ENCODE measurements at regions not wholly inside any gene's neighbourhood (a gene's known extent, or its start where the extent isn't known, plus 50 kb on each side); places are given as distances from the start of the nearest gene placed in this dataset.
"Not testable (repeated sequence)": the region's sequence is repeated elsewhere in the genome, so short reads cannot be mapped to it uniquely, and the experiment has no call there.

DNA sequence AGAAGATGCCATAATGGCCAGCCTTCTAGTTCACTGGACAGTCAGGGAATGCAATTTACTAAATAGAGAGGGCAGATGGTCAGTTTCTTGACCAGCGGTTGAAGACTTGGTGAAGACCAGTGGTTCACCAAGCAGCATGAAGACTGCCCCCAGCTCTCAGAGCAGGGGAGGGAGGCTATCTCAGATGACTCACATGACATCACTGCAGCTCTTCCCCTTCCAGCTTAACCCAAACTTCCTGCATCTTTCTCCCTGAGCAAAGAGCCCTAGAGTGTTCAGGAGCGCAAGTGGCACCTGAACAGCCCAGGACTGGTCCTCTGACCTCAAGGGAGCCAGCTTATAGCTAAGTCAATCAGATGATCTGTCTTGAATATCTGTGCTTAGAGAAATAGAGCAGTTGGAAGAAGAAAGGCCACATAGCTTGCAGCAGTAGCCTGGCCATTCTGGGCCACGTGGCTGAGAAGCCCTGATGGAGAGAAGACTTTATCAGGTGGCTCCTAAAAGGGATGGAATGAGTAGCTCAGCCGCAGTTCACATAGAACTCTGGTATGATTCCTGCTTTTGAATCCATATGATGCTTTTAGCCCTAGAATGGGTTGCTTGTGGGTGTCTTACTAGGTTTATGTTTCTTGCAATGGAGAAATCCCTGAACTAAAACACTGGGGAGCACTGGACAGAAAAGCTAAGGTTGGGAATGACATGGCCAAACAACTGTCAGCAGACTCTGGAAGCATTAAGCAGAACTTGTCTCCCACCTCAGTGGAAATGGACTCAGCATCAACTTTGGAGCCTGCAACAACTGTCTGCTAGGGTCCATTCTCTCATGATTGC is 392.1 kb upstream of the CCL2 start:
- no peak for DNase-seq

GRCh38 chr17:33864758-33865229 is 390.3 kb upstream of the CCL2 start:
- no peak for DNase-seq

DNA sequence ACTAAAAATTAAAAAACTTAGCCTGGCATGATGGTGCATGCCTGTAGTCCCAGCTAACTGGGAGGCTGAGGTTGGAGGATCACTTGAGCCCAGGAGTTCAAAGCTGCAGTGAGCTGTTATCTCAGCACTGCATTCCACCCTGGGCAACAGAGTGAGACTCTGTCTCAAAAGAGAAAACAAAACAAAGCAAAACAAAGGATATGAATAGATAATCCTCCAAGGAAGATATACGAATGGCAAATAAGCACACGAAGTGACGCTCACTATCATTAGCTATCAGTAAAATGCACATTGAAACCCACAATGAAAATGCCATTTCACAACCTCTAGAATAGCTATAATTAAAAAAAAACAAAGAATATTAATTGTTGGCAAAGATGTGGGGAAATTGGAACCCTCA is 386.2 kb upstream of the CCL2 start:
- DNase-seq: no peak

DNA sequence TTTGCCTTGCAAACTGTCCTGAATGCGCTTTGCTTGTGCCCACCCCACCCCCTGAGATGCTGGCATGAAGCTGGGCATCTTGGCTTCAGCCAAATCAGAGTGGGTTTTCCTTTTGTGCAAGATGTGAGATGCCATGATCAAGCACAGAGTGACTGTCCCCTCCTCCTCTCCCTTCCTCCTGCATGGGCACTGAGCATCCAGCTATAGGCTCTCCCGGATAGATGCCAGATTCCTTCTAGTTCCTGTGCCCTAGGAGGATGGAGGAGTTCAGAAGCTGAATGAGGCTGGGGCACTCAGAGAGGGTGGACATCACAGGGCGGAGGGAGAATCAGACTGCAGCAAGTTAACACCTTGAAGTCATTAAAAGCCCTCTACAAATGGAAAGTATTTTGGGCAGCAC is 384.1 kb upstream of the CCL2 start:
- DNase-seq: no peak

DNA sequence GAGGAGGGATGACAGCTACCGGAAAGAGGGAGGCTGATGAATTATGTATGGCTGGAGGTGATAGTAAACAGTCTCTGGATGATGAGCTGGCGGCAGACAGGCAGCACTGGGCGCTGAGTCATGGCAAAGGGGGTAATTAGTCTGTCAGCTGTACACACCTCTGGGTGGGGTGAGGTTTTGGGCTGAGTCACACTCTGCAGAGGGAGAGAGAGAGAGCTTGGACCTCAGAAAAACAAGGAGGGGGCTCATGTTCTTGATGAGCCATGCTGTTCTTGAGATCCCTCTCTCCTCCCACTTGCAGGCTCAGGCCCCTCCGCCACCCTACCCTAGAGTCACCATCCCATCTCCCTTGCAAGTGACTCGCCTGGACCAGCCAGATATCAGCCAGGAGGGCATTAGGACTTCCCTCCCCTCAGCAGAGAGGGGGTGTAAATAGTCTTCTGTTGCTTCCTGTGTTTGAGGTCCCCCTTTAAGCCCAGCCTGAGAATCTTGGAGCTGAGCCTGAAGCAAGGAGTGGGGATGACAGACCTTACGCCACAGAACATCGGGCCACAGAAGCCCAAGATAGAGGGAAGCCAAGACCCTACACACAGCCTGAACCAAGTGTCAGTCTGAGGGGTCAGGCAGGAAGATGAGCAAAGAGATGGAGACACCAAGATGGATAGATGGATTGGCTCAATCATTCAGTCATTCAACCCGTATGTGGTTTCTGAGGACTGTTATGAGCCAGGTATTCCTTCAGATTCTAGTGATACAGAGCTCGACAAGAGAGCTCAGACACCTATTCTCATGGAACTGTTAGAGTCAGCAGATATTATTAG is 383.2 kb upstream of the CCL2 start:
- DNase-seq: no peak

- DNase-seq: no peak
Measured at GRCh38 chr17:33873201-33873617, 381.9 kb upstream of the CCL2 start.

DNA sequence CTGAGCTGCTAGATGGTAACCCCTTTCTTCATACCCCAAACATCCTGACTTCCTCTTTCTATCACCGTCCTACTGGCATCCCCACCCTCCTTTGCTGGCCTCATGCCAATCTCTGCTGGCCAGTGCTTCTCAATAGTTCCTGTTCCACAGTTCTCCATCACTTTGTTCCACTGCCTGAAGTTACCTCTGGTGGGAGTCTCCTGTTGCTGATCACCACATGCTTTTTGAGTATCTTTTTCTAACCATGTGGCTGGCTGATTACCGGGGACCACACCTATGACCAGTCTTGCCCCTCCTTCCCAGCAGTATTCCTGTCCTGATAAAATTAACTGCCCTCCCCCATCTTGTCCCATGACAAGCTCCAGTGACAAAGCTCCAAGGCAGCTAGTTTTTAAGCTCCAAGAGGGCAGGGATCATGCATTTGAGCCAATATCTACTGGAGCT is 380.4 kb upstream of the CCL2 start:
- no peak for DNase-seq

DNA sequence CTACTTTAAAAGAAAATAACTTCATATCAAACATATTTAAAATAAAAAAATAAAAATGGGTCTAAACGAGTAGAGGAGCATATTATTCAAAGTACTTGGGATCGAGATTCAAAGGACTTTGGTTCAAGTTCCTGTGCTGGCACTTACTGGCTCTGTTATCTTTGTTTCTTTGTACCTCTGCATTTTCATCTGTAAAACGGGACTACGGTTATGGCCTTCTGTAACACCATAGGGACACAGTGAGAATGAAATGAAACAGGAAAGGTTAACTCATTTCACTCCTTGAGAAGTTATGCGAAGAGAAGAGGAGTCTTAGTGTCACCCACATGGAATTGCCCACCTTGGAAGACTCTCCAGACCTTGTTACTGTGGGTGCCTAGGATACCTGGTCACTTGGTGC is 379.1 kb upstream of the CCL2 start:
- DNase-seq: no peak

- DNase-seq: not testable (repeated sequence)
Measured at GRCh38 chr17:33882273-33882672, 372.8 kb upstream of the CCL2 start.

DNA sequence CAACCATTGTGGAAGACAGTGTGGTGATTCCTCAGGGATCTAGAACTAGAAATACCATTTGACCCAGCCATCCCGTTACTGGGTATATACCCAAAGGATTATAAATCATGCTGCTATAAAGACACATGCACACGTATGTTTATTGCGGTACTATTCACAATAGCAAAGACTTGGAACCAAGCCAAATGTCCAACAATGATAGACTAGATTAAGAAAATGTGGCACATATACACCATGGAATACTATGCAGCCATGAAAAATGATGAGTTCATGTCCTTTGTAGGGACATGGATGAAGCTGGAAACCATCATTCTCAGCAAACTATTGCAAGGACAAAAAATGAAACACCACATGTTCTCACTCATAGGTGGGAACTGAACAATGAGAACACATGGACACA is 372.4 kb upstream of the CCL2 start:
- DNase-seq: not testable (repeated sequence)

DNA sequence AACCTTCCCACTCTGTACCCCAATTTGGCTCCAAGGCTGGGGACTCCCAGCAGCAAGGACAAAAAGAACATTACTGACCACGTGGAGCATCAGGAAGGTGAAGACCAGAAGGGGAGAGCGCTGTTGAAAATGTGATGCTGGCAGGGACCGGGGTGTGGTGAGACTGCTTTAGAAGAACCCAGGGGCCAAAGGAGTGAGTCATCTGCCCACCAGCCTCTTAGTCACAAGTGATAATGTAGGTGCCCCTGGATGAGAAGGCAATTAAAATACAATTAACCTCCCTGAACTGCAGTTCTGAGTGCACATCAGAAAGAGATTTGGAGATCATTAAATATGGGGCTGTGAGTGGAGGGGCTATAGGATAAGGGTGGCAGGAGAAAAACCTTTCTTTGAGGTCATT is 366.6 kb upstream of the CCL2 start:
- DNase-seq: no peak

DNA sequence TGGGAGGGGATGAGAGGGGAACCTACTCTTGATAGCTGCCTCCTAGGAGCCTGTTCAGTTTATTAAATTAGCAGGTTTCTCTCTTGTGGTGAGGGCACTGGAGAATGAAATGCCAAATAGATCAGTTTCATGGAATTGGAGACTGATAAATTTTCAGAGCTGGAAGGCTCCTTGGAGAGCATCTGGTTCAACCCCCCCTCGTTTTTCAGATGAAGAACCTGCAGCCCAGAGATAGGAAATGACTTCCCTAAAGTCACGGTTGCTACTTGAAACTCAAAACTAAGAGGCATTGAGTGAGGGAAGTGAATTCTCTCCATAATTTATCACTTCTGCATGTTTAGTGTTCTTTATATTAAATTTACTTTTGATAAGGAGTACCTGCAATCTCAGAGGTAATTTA is 366.0 kb upstream of the CCL2 start:
- no peak for DNase-seq

DNA sequence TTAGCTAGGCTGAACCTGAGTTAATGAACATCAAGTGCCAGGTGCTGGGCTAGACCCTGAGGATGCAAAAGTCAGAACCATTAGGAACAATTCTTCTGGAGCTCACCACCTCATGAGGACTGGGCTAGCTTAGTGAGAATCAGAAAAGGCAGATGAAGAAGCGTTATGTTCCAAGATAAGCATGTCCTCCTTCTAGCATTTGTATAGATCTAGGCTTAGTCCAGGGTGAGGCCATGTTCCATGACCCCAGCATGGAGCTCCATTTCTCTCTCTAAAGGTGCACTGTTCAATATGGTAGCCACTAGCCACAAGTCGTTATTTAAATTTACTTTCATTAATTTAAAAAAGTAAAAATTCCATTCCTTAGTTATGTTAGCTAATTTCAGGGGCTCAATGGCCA is 365.3 kb upstream of the CCL2 start:
- no peak for DNase-seq

DNA sequence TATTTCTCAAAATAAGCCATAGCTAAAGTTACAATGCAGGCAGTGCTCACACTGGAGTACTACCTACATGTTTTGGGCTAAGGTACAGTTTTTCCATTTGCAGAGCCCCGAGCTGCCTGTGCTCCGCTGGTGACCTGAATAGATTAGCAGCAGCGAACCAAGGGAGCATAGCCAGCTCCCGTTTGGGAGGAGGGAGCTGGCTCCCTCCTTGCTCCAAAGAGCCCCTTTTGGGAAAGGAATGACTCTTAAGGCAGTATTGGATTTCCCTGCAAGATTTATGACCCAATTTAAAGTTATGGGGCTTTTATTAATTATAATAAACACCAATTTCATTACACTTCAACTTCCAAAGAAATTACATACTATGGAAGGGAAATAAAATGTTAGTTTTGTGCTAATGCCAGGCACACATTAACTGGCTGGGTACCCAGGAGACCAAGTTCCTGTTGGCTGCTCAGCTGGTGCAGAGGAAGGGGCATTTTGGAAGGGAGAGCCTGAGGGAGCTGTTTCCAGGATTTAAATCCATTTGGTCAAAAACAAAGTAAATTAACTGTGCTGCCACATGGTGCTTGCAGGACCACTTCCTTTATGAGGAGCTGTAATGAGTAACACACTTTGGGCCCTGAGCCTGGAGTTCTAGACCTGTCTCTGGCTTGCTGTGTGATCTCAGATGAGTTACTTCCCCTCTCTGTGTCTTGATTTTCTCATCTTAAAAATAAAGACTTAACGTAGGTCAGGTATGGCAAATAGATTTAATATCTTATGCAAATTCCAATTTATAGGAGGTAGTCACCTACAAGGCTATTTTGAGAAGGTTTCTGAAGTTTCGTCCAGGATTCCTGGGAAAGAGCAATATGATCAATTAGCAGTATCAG is 362.1 kb upstream of the CCL2 start:
- no peak for DNase-seq

DNA sequence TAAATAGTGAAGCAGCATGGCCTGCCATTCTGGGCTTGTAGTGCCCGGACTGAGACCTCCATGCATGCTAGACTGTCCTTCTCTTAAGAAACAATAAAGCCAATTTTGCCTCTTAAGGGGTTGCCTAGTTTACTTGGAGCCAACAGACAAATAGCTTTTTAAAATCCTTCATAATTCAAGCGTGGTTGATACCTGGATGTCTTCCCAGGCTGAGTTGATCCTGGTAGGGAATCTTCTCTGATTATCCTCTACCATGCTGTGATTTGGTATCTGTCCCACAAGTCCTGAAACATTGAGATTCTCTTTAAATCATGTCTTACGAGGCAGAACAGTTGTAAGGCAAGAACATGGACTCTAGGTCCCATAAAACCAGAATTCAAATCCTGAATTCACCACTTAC is 359.6 kb upstream of the CCL2 start:
- DNase-seq: no peak

GRCh38 chr17:33896263-33896662 is 358.8 kb upstream of the CCL2 start:
- no peak for DNase-seq

- no peak for DNase-seq
Measured at GRCh38 chr17:33901085-33901484, 354.0 kb upstream of the CCL2 start.

DNA sequence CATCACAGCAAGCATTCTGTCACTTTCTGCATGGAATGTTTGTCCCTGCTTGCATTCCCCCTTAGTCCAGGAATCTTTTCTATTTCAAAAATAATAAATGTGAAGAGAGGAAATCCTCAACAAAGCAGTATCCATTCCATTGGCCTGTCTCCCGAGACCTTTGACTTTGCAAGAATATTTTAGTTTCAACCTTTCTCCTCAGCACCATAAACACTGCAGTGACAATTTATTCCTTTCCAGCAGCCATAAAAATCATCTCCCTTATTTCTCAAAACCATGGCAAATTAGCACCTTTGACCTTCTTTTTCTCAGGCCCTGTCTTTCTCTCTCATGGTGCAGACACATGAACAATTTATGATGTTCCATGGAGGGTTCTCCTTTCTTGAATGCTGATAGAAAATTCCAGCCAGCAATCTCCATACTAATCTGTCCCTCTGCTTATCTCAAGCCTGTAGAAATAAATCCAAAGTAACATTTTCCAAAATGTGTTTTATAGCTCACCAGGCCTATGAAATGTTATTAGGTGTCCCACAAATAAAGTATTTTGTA is 352.1 kb upstream of the CCL2 start:
- DNase-seq: no peak

- no peak for DNase-seq
Measured at GRCh38 chr17:33904476-33904875, 350.6 kb upstream of the CCL2 start.

GRCh38 chr17:33905338-33905800 is 349.7 kb upstream of the CCL2 start:
- no peak for DNase-seq

GRCh38 chr17:33908363-33909064 is 346.6 kb upstream of the CCL2 start:
- DNase-seq: peak; percentile 3
